ENCODE measurements at regions not wholly inside any gene's neighbourhood (a gene's known extent, or its start where the extent isn't known, plus 50 kb on each side); places are given as distances from the start of the nearest gene placed in this dataset.

- no peak overlapping the region for H3K4me3 ChIP-seq (ENCODE audit: low read length)
- no peak overlapping the region for H3K27ac ChIP-seq (ENCODE audit: low read length)
- no peak for TF ChIP-seq CTCF (IDR thresholded peaks at IDR 0.05)
- H3K4me1 ChIP-seq (ENCODE audit: control insufficient read depth, insufficient read depth, low read length): no peaks in the 10 kb centered on the region
- H3K27me3 Mint-ChIP-seq (ENCODE audit: low read depth in 2 of 2): no peaks in the 10 kb centered on the region
- intact Hi-C loops (cut with micrococcal nuclease): no loop called here
- DNase-seq: no peak
- no peaks in the 10 kb centered on the region for H3K36me3 ChIP-seq (ENCODE audit: control insufficient read depth, insufficient read depth, low read length)
- H3K4me1 Mint-ChIP-seq: no peaks in the 10 kb centered on the region
- no peaks in the 10 kb centered on the region for H3K36me3 Mint-ChIP-seq
- no peaks in the 10 kb centered on the region for H3K9me3 Mint-ChIP-seq
- no peak overlapping the region for H3K4me3 Mint-ChIP-seq
- ATAC-seq: no peak
- 46% methylated on average over 3 of the region's 4 CpGs for WGBS (ENCODE audit: insufficient coverage)
- H3K27ac Mint-ChIP-seq: no peak overlapping the region
- no peaks in the 10 kb centered on the region for H3K27me3 ChIP-seq (ENCODE audit: control insufficient read depth, insufficient read depth, low read length)
- no peaks in the 10 kb centered on the region for H3K9me3 ChIP-seq (ENCODE audit: control insufficient read depth, insufficient read depth, low read length)
Measured at GRCh38 chr14:85471744-85472143, 58.2 kb upstream of the FLRT2 start.

- H3K36me3 Mint-ChIP-seq: no peaks in the 10 kb centered on the region
- no peaks in the 10 kb centered on the region for H3K9me3 ChIP-seq (ENCODE audit: control insufficient read depth, insufficient read depth, low read length)
- H3K27me3 Mint-ChIP-seq (ENCODE audit: low read depth in 2 of 2): no peaks in the 10 kb centered on the region
- H3K4me3 ChIP-seq (ENCODE audit: low read length): no peak overlapping the region
- WGBS (ENCODE audit: insufficient coverage): 67% methylated on average over 1 of the region's 2 CpGs
- H3K27ac Mint-ChIP-seq: no peak overlapping the region
- intact Hi-C loops (cut with micrococcal nuclease): no loop called here
- no peak overlapping the region for H3K27ac ChIP-seq (ENCODE audit: low read length)
- H3K36me3 ChIP-seq (ENCODE audit: control insufficient read depth, insufficient read depth, low read length): no peaks in the 10 kb centered on the region
- no peaks in the 10 kb centered on the region for H3K4me1 Mint-ChIP-seq
- DNase-seq (no peak), ATAC-seq (no peak)
- H3K4me3 Mint-ChIP-seq: no peak overlapping the region
- H3K27me3 ChIP-seq (ENCODE audit: control insufficient read depth, insufficient read depth, low read length): no peaks in the 10 kb centered on the region
- no peaks in the 10 kb centered on the region for H3K9me3 Mint-ChIP-seq
- no peak for TF ChIP-seq CTCF (IDR thresholded peaks at IDR 0.05)
- H3K4me1 ChIP-seq (ENCODE audit: control insufficient read depth, insufficient read depth, low read length): no peaks in the 10 kb centered on the region
Measured at GRCh38 chr14:85474431-85474830, 55.5 kb upstream of the FLRT2 start.

- TF ChIP-seq CTCF (IDR thresholded peaks at IDR 0.05): no peak
- H3K36me3 ChIP-seq (ENCODE audit: control insufficient read depth, insufficient read depth, low read length): no peaks in the 10 kb centered on the region
Measured at GRCh38 chr14:85475113-85475512, 54.8 kb upstream of the FLRT2 start.

GRCh38 chr14:85479306-85479705, 50.6 kb upstream of the FLRT2 start:
- no peak overlapping the region for H3K27ac Mint-ChIP-seq
- no peak overlapping the region for H3K27ac ChIP-seq (ENCODE audit: low read length)
- no peak for TF ChIP-seq CTCF (IDR thresholded peaks at IDR 0.05)
- no peak overlapping the region for H3K4me3 ChIP-seq (ENCODE audit: low read length)
- H3K4me3 Mint-ChIP-seq: no peak overlapping the region
- H3K27me3 ChIP-seq (ENCODE audit: control insufficient read depth, insufficient read depth, low read length): no peaks in the 10 kb centered on the region
- no peaks in the 10 kb centered on the region for H3K36me3 Mint-ChIP-seq
- peaks cover 16 to 18% of the 10 kb centered on the region in 2 donors for H3K4me1 Mint-ChIP-seq
- no peak for ATAC-seq
- intact Hi-C loops (cut with micrococcal nuclease): no loop called here
- H3K9me3 Mint-ChIP-seq: no peaks in the 10 kb centered on the region
- no peak for DNase-seq
- H3K9me3 ChIP-seq (ENCODE audit: control insufficient read depth, insufficient read depth, low read length): no peaks in the 10 kb centered on the region
- no peaks in the 10 kb centered on the region for H3K27me3 Mint-ChIP-seq (ENCODE audit: low read depth in 2 of 2)
- H3K36me3 ChIP-seq (ENCODE audit: control insufficient read depth, insufficient read depth, low read length): no peaks in the 10 kb centered on the region
- 98% methylated on average over 3 of the region's 3 CpGs for WGBS (ENCODE audit: insufficient coverage)
- no peaks in the 10 kb centered on the region for H3K4me1 ChIP-seq (ENCODE audit: control insufficient read depth, insufficient read depth, low read length)

More at GRCh38 chr14:85475113-85475512, 54.8 kb upstream of the FLRT2 start:
- no peak for ATAC-seq
- Mint-ChIP-seq H3K27me3 (ENCODE audit: low read depth in 2 of 2) (no peaks in the 10 kb centered on the region), H3K4me3 (no peak overlapping the region), H3K36me3 (no peaks in the 10 kb centered on the region), H3K27ac (no peak overlapping the region), H3K9me3 (no peaks in the 10 kb centered on the region), H3K4me1 (no peaks in the 10 kb centered on the region)
- Histone ChIP-seq H3K4me3 (ENCODE audit: low read length) (no peak overlapping the region), H3K27ac (ENCODE audit: low read length) (no peak overlapping the region), H3K9me3 (ENCODE audit: control insufficient read depth, insufficient read depth, low read length) (no peaks in the 10 kb centered on the region), H3K4me1 (ENCODE audit: control insufficient read depth, insufficient read depth, low read length) (no peaks in the 10 kb centered on the region), H3K27me3 (ENCODE audit: control insufficient read depth, insufficient read depth, low read length) (no peaks in the 10 kb centered on the region)
- intact Hi-C loops (cut with micrococcal nuclease): no loop called here
- WGBS (ENCODE audit: insufficient coverage): 70% methylated on average over 1 of the region's 3 CpGs
- no peak for DNase-seq

All from natural killer cell (primary cell).